NCI-H82 (cell line): ENCODE measurements at regions not wholly inside any gene's neighbourhood (a gene's known extent, or its start where the extent isn't known, plus 50 kb on each side); places are given as distances from the start of the nearest gene placed in this dataset.

Experiments
- DNase-seq: peaks from one replicate; lab custom pipeline; 2025; lab: John Stamatoyannopoulos, UW

DNA sequence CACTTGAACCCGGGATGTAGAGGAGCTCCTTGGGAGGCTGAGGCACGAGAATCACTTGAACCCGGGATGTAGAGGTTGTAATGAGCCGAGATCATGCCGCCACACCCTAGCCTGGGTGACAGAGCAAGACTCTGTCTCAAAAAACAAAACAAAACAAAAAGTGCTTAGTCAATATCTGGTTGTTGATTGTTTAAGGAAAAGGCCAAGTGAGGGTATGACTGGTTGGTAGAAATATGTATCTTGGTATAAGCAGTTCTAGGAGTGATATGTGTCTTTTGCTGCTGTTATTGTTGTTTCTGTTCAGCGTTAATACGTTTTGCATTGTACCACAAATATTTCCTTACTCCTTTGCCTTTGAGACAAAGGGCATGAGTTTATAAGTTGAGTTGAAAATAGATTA is 210.7 kb upstream of the DMRT1 start:
- no peak for DNase-seq

DNA sequence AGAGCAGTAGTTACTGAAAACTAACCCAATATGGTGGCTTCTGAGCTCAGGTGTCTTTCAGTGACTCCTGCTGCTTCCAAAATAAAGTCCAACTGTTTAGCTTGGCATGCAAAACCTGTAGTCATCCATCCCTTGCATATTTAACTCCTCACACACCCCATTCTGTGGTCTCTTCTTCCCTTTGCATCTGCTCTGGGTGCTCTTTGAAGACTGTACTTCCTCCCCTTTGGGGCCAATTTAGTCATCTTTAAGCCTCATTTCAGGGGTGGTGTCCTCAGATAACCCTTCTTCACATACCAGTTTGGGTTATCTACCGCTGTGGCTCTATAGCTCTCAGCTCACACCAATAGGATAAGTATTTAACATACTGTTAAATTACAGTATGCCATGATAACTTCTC is 209.9 kb upstream of the DMRT1 start:
- no peak for DNase-seq

DNA sequence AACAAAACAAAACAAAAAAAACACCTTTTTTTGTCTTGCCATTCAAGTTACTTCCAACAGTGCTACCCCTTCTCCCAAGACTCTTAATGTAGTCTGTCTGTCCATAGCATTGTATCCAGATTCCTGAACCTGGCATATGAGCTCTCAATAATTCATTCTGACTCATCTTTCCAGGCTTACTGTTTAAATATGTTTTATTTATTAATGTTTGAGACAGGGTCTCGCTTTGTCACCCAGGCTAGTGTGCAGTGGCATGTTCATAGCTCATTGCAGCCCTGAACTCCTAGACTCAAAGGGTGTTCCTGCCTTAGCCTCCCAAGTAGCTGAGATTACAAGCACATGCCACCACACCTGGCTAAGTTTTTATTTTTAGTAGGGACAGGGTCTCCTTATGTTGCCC is 208.0 kb upstream of the DMRT1 start:
- DNase-seq: no peak

DNA sequence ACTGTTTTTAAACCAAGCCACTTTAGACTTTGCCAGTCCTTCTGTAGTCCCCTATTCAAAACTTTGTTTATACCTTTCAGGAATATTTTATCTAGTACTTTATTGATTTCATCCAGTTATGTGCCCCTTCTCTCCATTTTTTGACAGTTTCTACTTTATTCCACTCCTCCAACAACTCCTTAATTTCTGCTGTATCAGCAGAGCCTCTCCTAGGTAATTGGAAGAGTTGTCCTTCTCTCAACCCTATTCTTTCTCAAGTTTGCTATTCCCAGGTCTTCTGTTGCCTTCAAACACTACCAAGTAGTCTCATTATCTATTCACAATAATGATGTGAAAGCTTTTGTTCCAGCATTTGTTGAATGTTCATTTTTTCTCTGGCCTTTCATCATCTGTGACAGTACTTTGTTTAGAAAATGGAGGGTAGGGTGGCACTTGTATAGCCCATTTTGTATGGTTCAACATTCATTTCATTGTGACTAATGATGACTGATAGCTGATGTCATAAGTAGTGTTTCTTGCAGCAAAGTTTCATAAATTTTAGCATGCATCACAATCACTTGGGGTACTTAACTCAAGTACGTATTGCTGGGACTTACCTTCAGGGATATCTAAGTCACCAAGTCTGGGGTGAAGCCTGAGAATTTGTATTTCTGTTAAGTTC is 204.4 kb upstream of the DMRT1 start:
- no peak for DNase-seq

DNA sequence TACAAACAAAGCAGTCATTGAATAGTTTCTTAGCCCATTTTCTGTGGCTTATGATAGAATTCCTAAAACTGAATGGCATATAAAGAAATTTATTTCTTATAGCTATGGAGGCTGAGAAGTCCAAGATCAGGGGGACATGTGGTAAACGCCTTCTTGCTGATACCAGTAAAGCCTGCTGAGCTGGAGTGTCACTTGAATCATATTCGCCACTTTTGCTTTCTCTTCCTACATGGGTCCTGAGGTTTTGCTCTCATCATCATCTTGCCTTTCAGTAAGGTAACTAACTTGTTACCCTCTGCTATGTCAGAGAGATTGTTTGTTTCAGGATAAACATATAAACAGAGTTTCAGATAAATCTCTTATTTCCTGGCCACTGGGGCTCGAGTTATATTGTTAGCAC is 203.3 kb upstream of the DMRT1 start:
- DNase-seq: no peak

DNA sequence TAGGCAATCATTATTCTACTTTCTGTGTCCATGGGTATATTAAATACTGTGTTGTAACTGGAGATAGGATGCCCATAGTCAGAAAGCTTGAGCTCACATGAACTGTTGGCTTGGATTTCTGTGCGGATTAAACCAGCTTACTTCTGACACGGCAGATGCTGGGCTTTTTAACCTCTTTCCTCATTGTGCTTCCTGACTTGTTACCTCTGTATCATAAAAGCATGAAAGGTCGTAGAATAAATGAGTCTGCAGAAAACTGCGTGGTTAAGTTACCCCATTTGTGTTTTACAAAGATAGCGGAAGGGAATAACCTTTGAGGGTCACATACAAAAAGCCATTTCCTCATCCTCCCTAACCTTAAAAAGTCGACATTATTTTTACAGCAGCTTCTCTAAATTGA is 199.5 kb upstream of the DMRT1 start:
- DNase-seq: peak; percentile 94

DNA sequence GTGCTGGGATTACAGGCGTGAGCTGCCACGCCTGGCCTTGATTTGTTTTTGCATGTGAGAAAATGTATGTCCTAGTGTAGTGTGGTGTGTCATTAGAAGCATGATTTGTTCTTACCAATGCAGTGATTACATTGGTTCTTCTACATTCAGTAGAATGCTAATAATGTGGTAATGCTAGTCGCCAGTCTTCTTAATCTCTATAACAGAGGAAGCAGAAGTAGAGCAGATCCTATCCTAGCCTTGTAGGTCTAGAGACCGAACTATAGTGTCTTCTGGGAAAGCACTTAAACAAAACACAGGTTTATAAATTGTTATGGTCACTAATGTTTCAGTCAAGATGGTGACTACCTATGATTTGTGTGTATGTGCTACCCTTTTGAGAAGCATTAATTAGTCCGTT is 197.5 kb upstream of the DMRT1 start:
- DNase-seq: no peak

DNA sequence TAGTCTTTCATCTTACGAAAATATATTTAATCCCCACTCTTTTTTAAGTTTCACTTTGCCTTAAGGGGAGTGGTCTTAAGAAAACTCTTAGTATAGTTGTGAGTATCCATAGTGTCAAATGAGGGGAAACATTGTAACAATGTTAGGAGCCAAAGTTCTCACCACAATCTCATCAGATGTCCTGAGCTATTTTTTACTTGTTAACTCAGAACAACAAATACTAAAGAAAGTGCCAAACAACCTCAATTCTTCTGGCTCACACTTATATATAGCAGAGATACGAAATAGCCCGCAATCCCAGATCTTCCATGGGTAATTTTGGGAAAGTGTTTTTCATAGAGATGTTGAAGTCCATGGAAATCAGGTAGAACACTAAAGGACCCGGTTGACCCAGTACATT is 194.0 kb upstream of the DMRT1 start:
- DNase-seq: no peak

DNA sequence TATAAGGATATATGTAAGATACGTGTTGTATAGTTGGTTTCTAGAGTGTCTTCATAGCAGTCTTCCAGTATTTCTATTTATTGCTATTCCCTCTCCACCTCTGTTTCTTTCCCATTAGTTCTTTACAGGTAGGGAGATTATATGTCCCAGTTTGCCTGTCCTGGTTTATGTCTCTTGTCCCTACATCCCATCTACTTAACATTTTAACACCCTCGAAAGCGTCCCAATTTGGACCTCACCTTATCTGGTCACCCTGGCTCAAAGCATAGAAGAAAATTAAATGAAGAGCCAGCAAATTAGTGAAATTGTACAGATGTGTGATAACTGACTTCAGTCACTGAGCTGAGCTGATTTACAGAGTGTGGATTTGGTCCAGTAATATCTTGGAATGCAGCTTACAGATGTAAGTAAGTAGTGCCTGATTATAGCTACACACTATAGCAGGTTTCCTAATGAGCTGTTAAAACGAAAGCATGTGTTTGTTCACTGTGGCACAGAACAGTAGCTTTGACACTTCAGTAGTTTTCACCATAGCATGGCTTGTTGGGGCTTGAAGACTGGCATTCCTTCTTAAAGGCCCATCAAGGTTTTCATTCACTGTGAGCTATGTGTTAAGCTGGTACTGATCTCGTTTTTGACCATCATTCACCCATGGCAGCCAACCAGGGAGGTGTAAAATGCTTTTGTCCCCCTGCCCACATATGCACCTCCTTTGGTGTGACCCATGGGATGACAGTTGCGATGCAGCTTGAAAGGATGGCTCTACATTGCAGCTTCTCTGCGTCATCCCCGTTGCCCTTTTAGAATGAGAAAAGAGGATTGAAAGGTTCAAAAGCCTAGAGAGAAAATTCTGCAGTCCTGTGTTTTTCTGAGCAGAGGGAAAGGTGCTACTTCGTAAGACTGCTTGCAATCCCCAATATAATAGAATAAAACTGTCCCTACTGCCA is 192.1 kb upstream of the DMRT1 start:
- DNase-seq: no peak

DNA sequence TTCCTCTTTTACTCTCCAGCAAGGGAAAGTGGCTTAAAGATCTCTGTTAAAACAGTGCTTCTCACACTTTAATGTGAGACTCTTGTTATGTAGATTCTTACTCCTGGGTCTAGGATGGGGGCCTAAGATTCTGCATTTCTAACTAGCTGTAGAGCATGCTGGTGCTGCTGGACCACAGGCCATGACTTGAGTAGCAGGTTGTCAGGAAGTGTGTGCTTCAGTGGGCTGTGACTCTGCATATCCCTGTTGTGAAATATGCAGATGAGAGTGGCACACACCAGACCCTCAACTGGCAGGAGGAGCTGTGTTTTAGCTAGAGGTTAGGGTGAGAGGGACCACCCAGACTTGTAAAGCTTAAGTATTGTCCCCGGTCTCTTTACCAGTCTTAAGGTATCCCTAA is 191.1 kb upstream of the DMRT1 start:
- no peak for DNase-seq

DNA sequence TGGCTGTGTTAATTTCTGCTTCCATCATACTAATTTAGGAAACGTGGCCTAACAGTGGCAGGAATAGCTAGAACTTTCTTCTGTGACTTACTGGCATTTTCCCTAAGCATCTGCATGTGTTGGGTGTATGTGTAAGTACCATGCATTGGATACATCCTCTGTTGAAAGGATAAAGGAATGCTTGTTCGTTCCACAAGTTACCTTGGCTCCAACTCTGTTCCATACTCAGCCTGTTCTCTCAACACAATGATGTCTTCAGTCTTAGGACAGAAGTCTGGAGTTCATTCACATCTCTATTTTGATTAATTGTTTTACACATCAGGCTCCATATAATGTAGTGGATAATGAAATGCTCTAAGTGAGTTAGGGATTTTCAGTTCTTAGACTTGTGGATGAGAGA is 190.1 kb upstream of the DMRT1 start:
- no peak for DNase-seq

DNA sequence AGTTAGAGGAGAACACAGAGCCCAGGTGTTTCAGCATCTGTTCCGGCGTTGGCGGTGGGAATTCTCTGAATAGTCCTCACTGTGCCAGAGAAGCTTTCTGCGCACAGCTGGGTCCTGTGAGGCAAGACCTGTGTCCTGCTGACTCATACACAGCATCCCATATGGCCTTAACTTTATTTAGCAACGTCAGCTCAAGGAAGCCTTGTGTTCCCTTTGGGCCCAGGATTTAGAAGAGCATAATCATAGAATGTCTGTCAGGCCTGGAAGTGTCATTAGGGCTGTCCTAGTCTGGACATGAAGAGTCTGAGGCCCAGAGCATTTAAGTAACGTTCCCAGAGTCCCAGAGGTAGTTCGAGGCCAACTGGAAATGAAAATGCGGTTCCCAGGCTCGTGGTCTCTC is 188.6 kb upstream of the DMRT1 start:
- peak; percentile 18 for DNase-seq

DNA sequence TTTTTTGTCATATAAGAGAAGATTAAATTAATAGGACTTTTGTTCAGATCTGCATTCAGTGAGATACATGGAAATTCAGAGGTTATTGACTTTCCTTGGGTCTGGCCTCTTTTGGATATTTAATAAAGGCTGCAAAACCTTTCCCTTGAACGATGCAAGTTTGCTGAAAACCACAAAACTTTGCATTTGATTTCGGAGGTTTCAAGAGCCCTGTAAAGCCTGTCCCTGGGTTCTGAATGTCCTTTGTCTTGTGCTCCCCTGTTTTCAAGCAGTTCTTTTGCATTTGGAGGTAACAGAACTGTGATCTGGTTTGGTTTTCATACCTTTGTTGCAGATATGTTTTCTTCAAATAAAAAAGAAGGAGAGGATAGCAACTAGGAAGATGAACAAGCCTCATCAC is 188.1 kb upstream of the DMRT1 start:
- no peak for DNase-seq

DNA sequence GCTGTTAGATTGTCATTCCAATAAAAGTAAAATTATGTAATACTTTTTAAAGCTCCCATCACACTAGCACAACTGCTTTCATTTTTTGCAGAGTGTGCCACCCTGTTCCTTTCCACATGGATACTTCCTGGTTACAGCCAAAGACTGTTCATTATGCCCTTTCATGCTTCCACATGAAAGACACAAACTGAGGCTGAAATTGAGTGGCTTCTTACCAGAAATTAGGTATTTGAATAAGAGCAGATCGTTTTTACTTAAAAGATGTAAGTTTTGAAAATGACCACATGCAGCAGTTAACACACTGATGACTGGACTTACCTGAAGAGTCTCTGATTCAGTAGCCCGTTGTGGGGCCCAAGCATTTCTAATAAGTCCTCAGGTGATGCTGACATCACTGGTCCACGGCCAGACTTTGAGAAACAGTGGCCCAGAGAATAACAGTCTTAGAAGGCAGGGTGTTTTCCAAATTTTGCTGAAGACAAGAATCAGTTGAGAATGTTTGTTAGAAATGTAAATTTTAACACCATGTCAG is 187.6 kb upstream of the DMRT1 start:
- DNase-seq: no peak

DNA sequence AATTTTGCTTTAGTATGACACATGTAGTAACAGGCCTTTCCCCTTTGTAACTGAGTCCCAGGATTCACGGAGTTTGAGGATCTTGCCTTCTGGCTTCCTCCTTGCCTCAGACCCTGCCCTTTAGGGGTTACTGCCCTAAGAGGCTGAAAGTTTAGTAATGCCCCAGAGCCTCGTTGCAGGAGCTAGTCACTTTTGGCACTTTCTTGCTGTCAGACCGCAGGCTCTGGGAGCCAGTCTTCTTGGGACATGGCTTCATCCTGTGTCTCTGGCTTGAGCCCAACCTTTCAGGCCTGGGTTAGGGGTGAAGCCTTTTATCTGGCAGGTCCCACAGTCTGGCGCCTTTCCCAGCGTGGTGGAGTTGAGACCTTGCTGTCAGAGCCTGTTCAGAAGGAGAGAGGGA is 185.6 kb upstream of the DMRT1 start:
- no peak for DNase-seq

DNA sequence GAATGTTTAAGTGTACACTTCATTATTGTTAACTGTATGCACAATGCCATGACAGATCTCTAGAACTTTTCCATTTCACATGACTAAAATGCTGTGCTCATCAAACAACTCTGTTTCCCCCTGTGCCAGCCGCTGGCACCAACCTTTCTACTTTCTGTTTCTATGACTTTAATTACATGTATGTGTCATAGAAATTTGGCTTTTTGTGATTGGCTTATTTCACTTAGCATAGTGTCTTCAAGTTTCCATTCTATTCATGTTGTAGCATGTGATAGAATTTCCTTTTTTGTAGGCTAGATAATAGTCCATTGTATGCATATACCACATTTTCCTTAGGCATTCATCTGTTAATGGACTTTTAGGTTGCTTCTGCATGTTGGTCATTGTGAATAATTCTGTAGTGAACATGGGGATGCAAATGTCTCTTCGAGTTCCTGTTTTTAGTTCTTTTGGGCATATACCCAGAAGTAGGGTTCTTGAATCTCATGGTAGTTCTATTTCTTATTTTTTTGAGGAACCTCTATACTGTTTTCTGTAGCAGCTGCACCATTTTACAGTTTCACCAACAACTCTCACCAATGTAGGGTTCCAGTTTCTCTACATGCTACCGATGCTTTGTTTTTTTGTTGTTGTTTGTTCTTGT is 184.4 kb upstream of the DMRT1 start:
- DNase-seq: no peak

DNA sequence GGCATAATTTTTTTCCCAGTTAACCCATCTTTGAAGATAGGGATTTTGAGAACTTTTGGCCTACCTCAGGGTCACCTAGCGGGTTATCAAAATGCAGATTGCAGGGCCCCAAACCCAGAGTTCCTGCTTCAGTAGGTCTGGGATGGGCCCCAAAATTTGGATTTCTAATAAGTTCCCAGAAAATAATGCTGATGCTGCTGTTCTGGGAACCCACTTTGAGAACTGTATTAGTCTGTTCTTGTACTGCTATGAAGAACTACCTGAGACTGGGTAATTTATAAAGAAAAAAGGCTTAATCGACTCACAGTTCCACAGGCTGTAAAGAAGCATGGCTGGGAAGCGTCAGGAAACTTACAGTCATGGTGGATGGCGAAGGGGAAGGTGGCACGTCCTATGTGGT is 182.2 kb upstream of the DMRT1 start:
- DNase-seq: no peak

DNA sequence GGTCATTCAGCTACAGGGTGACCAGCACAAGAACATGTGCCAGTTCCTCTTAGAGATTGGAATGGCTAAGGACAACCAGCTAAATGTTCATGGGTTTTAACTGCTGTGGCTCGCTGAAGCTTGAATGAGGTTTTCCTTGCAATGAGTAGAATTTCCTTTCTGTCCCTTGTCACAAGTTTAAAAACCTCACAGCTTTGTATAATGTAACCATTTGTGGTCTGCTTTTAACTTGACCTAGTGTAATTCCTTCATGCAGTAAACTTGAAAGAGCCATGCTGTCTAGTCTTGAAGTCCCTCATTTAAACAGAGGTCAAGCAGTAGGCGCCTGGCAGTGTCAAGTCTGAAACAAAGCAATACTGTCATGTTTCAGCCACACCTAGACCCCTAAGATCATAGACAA is 181.3 kb upstream of the DMRT1 start:
- DNase-seq: no peak

DNA sequence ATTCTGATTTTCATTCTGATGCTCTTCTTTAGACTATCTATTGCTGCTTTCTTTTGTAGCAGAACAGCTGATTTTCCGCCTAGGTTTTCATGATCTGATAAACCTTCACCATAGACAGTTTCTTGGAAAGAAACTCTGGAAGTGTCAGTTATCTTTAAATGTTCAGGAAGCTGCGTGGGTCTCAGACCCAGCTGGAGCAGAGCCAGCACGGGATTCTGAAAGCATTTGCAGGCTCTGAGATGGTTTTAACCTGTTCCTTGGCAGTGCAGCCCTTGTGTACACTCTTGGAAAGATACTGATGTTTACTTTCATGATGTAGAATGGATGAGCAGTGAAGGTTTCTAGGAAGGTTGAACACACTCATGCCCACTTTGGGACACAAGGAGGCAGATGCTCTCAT is 178.0 kb upstream of the DMRT1 start:
- DNase-seq: no peak

DNA sequence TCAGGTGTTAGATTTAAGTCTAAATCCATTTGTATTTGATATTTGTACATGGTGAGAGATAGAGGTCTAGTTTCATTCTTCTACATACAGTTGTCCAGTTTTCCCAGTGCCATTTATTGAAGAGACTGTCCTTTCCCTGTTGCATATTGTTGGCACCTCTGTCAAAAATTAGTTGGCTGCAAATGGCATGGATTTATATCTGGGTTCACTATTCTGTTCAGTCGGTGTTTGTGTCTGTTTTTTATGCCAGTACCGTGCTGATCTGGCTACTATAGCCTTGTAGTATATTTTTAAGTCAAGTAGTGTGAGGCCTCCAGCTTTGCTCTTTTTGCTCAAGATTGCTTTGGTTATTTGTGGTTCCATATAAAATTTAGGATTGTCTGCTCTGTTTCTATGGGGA is 176.2 kb upstream of the DMRT1 start:
- no peak for DNase-seq

DNA sequence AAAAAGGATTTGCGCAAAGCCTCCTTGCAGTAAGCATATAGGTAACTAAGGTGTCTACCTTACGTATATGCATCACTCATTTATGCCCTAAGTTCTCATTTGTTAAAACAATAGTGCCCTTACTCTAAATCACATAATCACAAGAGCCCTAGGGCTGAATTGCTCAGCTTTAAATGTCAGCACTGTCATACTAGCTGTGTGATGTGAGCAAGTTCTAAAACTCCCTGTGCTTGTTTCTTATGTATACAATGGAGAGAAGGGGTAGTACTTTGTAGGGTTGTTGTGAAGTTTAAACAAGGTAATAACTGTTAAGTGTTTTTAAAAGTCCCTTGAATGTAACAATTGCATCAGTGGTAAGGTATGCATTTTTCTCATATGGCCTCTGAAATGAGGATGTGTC is 169.5 kb upstream of the DMRT1 start:
- no peak for DNase-seq

DNA sequence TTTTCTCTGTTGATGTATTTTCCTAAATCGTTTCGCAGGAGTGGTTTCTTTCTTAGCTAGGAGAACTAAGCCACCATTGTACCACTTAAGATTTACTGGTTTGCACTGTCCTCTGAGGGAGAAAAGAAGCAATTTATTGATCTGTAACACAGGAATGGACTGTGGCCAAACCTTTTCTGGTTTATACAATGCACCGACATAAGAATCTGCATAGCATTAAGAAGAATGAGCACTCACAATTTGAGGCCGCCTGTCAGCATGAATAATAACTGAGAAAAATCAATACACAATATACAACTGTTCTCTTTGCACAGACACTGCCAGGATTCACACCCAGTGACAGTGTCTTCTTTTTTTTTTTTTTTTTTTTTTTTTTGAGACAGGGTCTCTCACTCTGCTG is 168.6 kb upstream of the DMRT1 start:
- DNase-seq: no peak
